IgD-negative memory B cell (primary cell): ENCODE measurements at regions not wholly inside any gene's neighbourhood (a gene's known extent, or its start where the extent isn't known, plus 50 kb on each side); places are given as distances from the start of the nearest gene placed in this dataset.
"Not testable (repeated sequence)": the region's sequence is repeated elsewhere in the genome, so short reads cannot be mapped to it uniquely, and the experiment has no call there.

Source experiments
- H3K27ac Mint-ChIP-seq, 3 donors: one replicate each; pipeline ENCODE4 v1.8.0; 2020 to 2022; ENCODE audit warnings: mild to moderate bottlenecking in 3 of 3, mixed read lengths in 3 of 3, moderate library complexity in 1 of 3
- H3K27me3 Mint-ChIP-seq: one replicate; pipeline ENCODE4 v1.8.0; 2021; ENCODE audit warnings: mixed read lengths
- H3K36me3 Mint-ChIP-seq: one replicate; pipeline ENCODE4 v1.8.0; 2020; ENCODE audit warnings: mild to moderate bottlenecking, mixed read lengths
- H3K4me1 Mint-ChIP-seq, 3 donors: one replicate each; pipeline ENCODE4 v1.8.0; 2020 to 2022; ENCODE audit warnings: mixed read lengths in 3 of 3, mild to moderate bottlenecking in 1 of 3
- H3K4me3 Mint-ChIP-seq, 4 donors: one replicate each; pipeline ENCODE4 v1.8.0; 2020 to 2022; ENCODE audit warnings: mild to moderate bottlenecking in 4 of 4, mixed read lengths in 4 of 4, moderate library complexity in 3 of 4
- H3K9me3 Mint-ChIP-seq, 3 donors: one replicate each; pipeline ENCODE4 v1.8.0; 2020 to 2021; ENCODE audit warnings: mixed read lengths in 3 of 3, mild to moderate bottlenecking in 1 of 3

DNA sequence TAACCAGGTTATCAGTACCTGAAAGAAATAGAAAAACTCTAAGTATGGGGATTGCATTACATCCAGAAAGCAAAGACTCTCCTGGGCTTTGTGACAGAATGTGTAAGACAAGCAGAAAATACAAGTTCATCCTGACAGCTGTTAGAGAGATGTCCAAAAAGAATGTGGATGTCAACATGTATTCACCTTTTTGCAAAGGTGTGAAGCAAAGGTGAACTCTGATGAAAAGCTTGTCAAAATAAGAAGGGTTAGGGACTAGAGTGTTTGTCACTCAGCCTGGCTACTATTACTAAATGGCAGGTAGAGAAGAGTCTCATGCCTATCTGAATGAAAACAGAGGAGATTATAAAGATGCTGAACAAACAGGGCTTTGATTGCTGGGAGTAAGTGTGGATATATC, 527.6 kb upstream of the CA10 start:
- Mint-ChIP-seq H3K4me3 (no peak overlapping the region), H3K9me3 (peaks cover 5 to 15% (median 7%) of the 10 kb centered on the region in 3 donors), H3K36me3 (no peaks in the 10 kb centered on the region), H3K4me1 (no peaks in the 10 kb centered on the region), H3K27me3 (no peaks in the 10 kb centered on the region), H3K27ac (no peak overlapping the region)

DNA sequence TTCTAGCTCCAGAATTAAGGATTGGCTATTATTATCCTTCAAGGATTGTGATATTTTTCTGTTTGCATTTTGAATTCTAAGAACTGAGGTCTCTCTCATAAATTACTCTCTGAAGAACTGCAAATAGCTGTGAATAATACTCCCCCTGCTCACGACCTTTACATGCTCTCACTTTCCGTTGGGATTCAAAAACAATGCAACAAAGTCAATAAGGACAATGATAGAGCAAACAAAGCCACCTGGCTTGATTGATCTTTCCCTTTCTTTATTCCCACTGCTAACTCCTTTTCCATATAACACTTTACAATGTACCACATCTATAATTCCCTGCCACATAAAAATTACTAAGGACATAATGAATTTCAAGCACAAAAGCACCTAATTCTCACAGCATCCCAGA, 523.0 kb upstream of the CA10 start:
- Mint-ChIP-seq H3K27me3 (no peaks in the 10 kb centered on the region), H3K4me1 (no peaks in the 10 kb centered on the region), H3K9me3 (peaks cover 3 to 26% (median 11%) of the 10 kb centered on the region in 3 donors), H3K4me3 (no peak overlapping the region), H3K36me3 (no peaks in the 10 kb centered on the region), H3K27ac (no peak overlapping the region)

DNA sequence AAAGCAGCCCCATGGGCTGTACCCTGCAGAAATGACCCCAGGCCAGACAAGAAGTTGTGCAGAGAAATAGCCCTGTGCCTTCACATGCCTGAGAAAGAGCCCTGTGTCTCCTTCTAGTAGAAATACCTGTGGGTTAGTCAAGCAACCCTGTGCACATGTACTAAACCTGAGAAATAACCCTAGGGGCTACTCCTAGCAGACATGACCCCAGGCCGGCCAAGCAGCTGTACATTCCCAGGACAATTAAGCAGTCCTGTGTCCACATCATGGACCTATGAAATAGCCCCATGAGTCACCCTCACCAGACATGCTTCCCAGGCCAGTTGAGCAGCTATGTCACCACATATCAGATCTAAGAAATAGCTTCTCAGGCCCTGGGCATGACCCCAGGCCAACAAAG, 519.7 kb upstream of the CA10 start:
- Mint-ChIP-seq H3K36me3 (no peaks in the 10 kb centered on the region), H3K27me3 (no peaks in the 10 kb centered on the region), H3K4me1 (no peaks in the 10 kb centered on the region), H3K4me3 (no peak overlapping the region), H3K9me3 (peaks cover 3 to 24% (median 7%) of the 10 kb centered on the region in 3 donors), H3K27ac (no peak overlapping the region)

DNA sequence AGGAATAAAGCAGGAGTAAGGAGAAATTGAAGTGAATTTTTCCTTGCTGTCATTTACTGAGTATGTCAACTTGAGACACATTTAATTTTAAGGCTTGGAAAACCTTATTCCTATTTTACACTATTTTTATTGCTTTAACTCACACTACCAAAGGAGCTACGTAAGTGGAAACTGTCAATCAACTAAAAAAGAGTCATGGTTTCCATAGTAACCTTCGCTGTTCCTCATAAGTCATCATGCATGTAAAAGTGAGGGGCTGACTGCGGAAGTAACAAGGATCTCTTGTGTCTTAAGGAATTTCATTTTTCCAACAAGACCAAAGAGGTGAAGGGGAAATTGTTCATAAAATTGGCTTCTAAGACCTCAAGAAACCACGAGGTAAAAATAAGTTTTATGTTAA, 516.2 kb upstream of the CA10 start:
- Mint-ChIP-seq H3K9me3 (peaks cover 0 to 14% (median 4%) of the 10 kb centered on the region in 3 donors), H3K36me3 (no peaks in the 10 kb centered on the region), H3K4me1 (no peaks in the 10 kb centered on the region), H3K27ac (no peak overlapping the region), H3K4me3 (no peak overlapping the region), H3K27me3 (no peaks in the 10 kb centered on the region)

DNA sequence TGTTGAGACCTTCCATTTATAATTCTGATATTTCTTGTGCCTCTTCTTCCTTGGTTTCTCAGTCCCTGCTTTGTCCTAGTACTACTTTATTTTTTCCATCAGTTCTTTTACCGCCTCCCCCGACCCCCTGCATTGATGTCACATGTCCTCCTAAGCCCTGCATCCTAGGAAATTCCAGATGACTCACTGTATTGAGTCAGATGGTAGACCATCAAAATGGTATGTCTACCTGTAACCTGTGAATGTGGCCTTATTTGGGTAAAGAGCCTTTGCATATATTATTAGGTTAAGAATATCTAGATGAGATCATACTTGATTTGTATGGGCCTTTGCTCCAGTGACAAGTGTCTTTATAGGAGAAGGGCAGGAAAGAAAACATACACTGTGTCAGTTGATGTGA, 515.3 kb upstream of the CA10 start:
- Mint-ChIP-seq H3K36me3 (no peaks in the 10 kb centered on the region), H3K9me3 (peaks cover 0 to 9% (median 2%) of the 10 kb centered on the region in 3 donors), H3K4me1 (no peaks in the 10 kb centered on the region), H3K4me3 (no peak overlapping the region), H3K27me3 (no peaks in the 10 kb centered on the region), H3K27ac (no peak overlapping the region)

DNA sequence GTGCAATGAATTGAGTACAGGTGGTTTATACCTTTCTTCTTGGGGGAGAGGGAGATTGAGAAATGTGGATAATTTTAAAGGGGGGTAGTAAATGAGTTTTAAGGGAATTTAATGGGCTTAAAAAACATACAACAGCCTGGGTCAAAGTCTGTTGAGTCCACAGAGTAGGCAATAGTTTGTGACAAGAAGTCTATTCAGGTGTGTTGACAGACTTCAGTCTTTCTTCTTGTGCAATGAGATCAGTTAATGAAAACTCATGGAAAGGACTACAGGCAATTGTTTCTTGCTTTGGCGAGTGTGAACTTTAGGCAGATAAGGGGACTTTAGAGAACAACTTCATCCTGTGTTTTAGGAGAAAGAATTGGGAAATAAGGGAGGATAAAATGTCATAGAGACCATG, 507.8 kb upstream of the CA10 start:
- Mint-ChIP-seq H3K27me3 (no peaks in the 10 kb centered on the region), H3K4me3 (no peak overlapping the region), H3K36me3 (no peaks in the 10 kb centered on the region), H3K27ac (no peak overlapping the region), H3K4me1 (no peaks in the 10 kb centered on the region), H3K9me3 (peaks cover 6 to 17% (median 9%) of the 10 kb centered on the region in 3 donors)

DNA sequence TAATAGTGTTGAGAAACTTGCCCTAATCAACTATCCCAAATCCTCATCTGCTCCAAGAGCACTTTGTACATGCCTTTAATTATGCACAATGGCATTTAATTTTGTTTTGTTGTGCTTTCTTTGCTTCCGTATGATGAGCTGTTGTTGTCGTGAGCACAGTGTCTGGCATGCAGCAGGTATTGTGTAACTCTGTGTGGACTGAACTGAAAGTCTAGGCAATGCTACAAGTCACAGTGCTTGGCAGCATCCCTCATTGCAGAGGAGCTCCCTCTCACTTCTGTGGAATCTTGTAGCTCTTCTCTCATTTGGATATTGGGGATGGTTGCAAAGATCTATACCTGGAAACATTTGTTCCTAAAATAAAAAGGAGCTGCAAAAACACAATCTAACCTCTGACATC, 502.2 kb upstream of the CA10 start:
- Mint-ChIP-seq H3K4me1 (no peaks in the 10 kb centered on the region), H3K4me3 (no peak overlapping the region), H3K27ac (no peak overlapping the region), H3K36me3 (no peaks in the 10 kb centered on the region), H3K9me3 (peaks cover 2 to 8% (median 6%) of the 10 kb centered on the region in 3 donors), H3K27me3 (no peaks in the 10 kb centered on the region)

DNA sequence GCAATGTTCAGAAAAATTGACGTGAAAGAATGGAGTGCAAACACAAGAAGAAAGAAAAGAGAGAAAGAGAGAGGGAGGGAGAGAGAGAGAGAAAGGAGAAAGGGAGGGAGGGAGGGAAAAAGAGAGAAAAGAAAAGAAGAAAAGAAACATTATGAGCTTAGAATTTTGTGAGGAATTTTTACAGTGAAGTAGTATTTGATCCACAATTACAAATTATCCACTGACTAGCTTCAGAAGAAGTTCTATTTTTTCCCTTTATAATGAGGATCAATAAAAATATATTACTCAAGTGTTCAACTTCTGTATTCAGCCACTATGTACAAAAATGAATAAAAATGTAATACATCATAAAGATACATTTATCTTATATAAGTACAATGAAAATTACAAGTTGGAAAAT, 494.5 kb upstream of the CA10 start:
- Mint-ChIP-seq H3K9me3 (peaks cover 5 to 9% (median 7%) of the 10 kb centered on the region in 3 donors), H3K27me3 (no peaks in the 10 kb centered on the region), H3K27ac (no peak overlapping the region), H3K4me3 (no peak overlapping the region), H3K36me3 (no peaks in the 10 kb centered on the region), H3K4me1 (no peaks in the 10 kb centered on the region)

DNA sequence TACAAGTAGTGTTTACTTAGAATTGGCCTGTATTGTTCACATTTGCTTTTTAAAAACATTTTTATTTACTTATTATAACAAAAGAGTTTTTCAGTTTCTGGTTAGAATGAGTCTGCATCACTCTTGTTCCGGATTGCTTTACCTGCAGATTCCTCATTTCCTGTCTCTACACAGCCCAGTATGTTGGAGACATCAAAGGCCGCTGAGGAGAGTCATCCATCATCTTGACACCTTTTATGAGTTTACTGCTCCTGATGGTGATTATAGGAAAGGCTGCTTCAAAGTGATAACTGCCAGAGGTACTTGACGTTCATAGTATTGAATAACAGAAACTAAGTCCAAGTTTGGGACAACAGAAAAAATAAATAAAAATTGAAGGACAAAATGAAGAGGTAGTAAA, 490.5 kb upstream of the CA10 start:
- no peaks in the 10 kb centered on the region for H3K36me3 Mint-ChIP-seq
- H3K27me3 Mint-ChIP-seq: no peaks in the 10 kb centered on the region
- no peak overlapping the region for H3K27ac Mint-ChIP-seq
- no peak overlapping the region for H3K4me3 Mint-ChIP-seq
- H3K9me3 Mint-ChIP-seq: peaks cover 2 to 9% (median 5%) of the 10 kb centered on the region in 3 donors
- H3K4me1 Mint-ChIP-seq: no peaks in the 10 kb centered on the region

DNA sequence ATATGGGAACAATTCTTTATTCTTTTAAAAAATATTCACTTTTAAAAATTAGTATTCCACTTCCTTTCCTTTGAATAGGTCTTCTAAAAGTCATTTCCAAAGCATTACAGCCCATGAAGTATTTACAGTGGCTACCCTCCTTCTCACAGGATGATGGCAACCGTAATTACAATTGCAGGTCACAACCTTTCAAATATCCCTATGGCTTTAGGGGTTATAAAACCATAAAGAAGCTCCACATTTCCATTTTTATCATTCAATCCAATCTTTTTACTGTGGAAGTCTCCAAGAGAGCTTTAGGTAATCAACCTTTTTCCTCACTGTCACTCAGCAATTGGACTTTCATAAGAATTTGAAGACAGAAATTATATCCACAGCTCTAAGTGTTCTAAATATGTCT, 488.9 kb upstream of the CA10 start:
- Mint-ChIP-seq H3K9me3 (peaks cover 2 to 10% (median 5%) of the 10 kb centered on the region in 3 donors), H3K27ac (no peak overlapping the region), H3K4me1 (no peaks in the 10 kb centered on the region), H3K36me3 (no peaks in the 10 kb centered on the region), H3K4me3 (no peak overlapping the region), H3K27me3 (no peaks in the 10 kb centered on the region)

DNA sequence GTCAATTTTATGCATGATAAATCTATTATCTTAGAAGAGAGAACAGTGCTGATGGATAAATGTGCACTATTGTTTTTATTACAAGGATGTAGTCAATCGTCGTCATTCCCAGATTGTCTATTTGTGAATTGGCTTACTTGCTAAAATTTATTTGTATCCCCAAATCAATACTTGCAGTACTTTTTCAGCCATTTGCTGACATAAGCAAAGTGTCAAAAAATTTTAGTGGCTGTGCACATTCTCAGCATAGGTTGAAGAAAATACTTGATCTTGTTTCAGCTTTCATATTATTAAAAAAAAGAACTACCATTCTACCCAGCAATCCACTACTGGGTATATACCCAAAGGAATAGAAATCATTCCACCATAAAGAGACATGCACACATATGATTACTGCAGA, 477.9 kb upstream of the CA10 start:
- Mint-ChIP-seq H3K27me3 (no peaks in the 10 kb centered on the region), H3K4me3 (no peak overlapping the region), H3K9me3 (peaks cover 1 to 11% (median 4%) of the 10 kb centered on the region in 3 donors), H3K27ac (peak overlapping the region in 1 of 3 donors; percentile 62), H3K4me1 (no peaks in the 10 kb centered on the region), H3K36me3 (no peaks in the 10 kb centered on the region)

DNA sequence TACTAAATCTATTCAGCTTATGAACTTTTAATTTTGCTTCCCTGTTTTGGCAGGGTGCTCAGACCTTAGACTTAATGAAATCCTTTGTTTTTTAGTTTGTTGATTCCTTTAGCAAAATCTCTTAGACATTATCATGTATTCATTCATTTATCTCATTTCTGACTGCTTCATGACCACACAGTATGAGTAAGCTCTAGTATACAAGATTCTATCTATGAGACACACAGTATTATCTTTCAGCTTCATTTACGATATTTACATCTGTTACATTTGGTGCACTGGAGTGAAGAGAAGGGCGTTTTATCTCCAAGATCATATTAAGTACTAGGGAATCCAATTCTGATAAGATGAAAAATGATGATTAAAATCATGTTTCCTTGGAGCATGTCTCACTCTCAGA, 448.1 kb upstream of the CA10 start:
- H3K9me3 Mint-ChIP-seq: peaks cover 1 to 12% (median 5%) of the 10 kb centered on the region in 3 donors
- no peaks in the 10 kb centered on the region for H3K36me3 Mint-ChIP-seq
- no peaks in the 10 kb centered on the region for H3K27me3 Mint-ChIP-seq
- H3K4me1 Mint-ChIP-seq: no peaks in the 10 kb centered on the region
- H3K4me3 Mint-ChIP-seq: no peak overlapping the region
- H3K27ac Mint-ChIP-seq: no peak overlapping the region

DNA sequence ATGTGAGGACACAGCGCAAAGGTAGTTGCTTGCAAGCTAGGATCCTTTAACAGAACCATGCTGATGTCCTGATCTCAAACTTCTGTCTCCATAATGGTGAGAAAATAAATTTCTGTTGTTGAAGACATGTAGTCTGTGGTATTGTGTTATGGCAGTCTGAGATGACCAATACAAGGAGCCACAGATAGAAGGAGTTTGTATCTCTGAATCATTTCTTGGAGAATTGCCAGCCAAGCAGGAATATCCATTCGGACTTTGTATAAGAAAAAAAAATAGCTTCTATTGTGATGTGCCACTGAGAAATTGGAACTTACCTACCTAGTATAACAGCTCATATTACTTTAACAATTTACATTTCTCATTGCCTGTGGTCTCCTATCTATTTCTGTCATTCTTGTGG, 447.6 kb upstream of the CA10 start:
- Mint-ChIP-seq H3K27ac (no peak overlapping the region), H3K27me3 (no peaks in the 10 kb centered on the region), H3K36me3 (no peaks in the 10 kb centered on the region), H3K4me1 (no peaks in the 10 kb centered on the region), H3K9me3 (peaks cover 1 to 12% (median 5%) of the 10 kb centered on the region in 3 donors), H3K4me3 (no peak overlapping the region)

DNA sequence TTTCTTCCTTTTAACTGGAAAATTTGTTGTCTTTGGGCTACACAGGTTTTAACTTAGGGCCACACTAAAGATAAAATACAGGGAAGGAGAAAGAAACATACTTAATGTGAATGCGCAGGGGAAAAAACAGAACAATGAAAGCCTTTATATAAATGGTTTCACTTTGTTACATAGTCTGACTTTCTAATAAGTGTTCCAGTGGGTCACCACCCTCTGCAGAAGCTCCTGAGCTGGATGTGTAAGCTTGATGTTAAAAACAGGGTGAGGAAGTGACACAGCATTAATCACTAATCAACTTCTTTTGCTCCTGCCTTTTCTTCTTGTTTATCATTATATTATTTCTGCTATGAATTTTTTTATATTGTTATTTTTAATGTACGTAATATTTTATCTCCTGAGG, 445.6 kb upstream of the CA10 start:
- Mint-ChIP-seq H3K9me3 (peaks cover 1 to 12% (median 5%) of the 10 kb centered on the region in 3 donors), H3K4me1 (no peaks in the 10 kb centered on the region), H3K27me3 (no peaks in the 10 kb centered on the region), H3K36me3 (no peaks in the 10 kb centered on the region), H3K27ac (no peak overlapping the region), H3K4me3 (no peak overlapping the region)

DNA sequence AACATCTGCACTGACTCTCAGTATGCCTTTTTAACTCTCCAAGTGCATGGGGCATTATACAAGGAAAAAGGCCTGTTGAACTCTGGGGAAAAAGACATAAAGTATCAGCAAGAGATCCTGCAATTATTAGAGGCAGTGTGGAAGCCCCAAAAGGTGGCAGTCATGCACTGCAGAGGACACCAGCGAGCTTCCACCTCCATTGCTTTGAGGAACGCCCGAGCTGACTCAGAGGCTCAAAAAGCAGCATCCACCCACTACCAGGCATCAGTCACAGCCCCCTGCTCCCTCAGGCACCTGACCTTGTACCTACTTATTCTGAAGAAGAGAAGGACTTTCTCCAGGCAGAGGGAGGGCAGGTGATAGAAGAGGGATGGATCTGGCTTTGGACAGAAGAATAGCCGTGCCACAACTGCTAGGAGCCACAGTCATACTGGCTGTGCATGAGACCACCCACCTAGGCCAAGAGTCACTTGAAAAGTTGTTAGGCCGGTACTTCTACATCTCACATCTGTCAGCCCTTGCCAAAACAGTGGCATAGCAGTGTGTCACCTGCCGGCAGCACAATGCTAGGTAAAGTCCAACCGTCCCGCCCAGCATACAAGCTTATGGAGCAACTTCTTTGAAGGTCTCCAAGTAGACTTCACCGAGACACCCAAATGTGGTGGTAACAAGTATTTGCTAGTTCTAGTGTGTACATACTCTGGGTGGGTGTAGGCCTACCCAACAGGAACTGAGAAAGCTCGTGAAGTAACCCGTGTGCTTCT, 439.1 kb upstream of the CA10 start:
- not testable (repeated sequence) for H3K4me1 Mint-ChIP-seq, H3K27me3 Mint-ChIP-seq, H3K4me3 Mint-ChIP-seq, H3K9me3 Mint-ChIP-seq, H3K27ac Mint-ChIP-seq, H3K36me3 Mint-ChIP-seq

DNA sequence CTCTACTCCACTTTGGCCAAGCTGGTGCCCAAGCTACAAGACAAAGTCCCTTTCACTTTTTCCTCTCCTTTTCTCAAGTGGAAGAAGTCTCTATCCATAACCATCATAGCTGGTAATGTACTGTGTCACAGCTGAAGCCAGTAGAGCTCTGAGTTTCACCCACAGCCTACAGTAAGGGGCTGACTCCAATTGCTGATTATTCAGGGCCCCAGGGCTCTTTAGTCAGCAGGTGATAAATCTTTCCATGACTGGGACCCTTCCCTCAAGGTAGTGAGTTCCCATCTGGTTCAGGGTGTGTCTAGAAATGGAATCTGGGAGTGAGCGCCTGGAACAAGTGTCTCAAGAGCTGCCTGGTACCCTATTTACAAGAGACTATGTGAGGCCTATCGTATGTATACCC, 436.0 kb upstream of the CA10 start:
- H3K27me3 Mint-ChIP-seq: no peaks in the 10 kb centered on the region
- H3K27ac Mint-ChIP-seq: no peak overlapping the region
- peaks cover 3% of the 10 kb centered on the region for H3K36me3 Mint-ChIP-seq
- peaks cover 6 to 11% (median 10%) of the 10 kb centered on the region in 3 donors for H3K9me3 Mint-ChIP-seq
- H3K4me3 Mint-ChIP-seq: no peak overlapping the region
- H3K4me1 Mint-ChIP-seq: no peaks in the 10 kb centered on the region
